ENCODE measurements at regions not wholly inside any gene's neighbourhood (a gene's known extent, or its start where the extent isn't known, plus 50 kb on each side); places are given as distances from the start of the nearest gene placed in this dataset.
"Not testable (repeated sequence)": the region's sequence is repeated elsewhere in the genome, so short reads cannot be mapped to it uniquely, and the experiment has no call there.

GRCh38 chr1:185385991-185386390 is 68.9 kb upstream of the IVNS1ABP start:
- Histone ChIP-seq H3K27me3 (no peaks in the 10 kb centered on the region), H3K36me3 (no peaks in the 10 kb centered on the region), H3K9me3 (peaks cover 0 to 3% (median 0%) of the 10 kb centered on the region in 4 donors), H3K4me1 (no peaks in the 10 kb centered on the region), H3K27ac (no peak overlapping the region), H3K4me3 (no peak overlapping the region)
- no peak for TF ChIP-seq EP300 (IDR thresholded peaks at IDR 0.05)
- TF ChIP-seq, protein P1, sequence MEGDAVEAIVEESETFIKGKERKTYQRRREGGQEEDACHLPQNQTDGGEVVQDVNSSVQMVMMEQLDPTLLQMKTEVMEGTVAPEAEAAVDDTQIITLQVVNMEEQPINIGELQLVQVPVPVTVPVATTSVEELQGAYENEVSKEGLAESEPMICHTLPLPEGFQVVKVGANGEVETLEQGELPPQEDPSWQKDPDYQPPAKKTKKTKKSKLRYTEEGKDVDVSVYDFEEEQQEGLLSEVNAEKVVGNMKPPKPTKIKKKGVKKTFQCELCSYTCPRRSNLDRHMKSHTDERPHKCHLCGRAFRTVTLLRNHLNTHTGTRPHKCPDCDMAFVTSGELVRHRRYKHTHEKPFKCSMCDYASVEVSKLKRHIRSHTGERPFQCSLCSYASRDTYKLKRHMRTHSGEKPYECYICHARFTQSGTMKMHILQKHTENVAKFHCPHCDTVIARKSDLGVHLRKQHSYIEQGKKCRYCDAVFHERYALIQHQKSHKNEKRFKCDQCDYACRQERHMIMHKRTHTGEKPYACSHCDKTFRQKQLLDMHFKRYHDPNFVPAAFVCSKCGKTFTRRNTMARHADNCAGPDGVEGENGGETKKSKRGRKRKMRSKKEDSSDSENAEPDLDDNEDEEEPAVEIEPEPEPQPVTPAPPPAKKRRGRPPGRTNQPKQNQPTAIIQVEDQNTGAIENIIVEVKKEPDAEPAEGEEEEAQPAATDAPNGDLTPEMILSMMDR (IDR thresholded peaks at IDR 0.05): no peak
- WGBS, 2 donors: 82 to 94% methylated on average over 2 of the region's 2 CpGs
- DNase-seq (ENCODE audit: low spot score in 2 of 2): no peak

- H3K9me3 ChIP-seq; DNase-seq (ENCODE audit: low spot score in 2 of 2): not testable (repeated sequence)
These were observed 66.8 kb upstream of the IVNS1ABP start for GRCh38 chr1:185383805-185384204.

DNA sequence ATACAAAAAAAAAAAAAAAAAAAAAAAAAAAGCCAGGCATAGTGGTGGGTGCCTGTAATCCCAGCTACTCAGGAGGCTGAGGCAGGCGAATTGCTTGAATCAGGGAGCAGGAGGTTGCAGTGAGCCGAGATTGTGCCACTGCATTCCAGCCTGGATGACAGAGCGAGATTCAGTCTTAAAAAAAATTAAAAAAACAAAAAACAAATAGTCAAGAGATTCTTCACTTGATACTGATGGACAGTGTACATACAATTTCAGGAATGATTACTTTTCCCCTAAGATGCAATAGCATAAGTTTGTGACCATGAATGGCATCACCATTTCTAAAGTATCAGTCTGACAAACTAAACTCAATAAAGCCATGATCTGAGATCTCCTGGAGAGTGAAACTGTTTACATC is 60.8 kb upstream of the IVNS1ABP start:
- Histone ChIP-seq H3K4me1 (no peaks in the 10 kb centered on the region), H3K9me3 (no peaks in the 10 kb centered on the region), H3K27me3 (no peaks in the 10 kb centered on the region), H3K27ac (no peak overlapping the region), H3K36me3 (no peaks in the 10 kb centered on the region), H3K4me3 (no peak overlapping the region)
- WGBS, 2 donors: 92% methylated on average over 3 of the region's 3 CpGs
- no peak for DNase-seq (ENCODE audit: low spot score in 2 of 2)
- TF ChIP-seq POLR2A (IDR thresholded peaks at IDR 0.05): no peak
- TF ChIP-seq EP300 (IDR thresholded peaks at IDR 0.05): no peak
- TF ChIP-seq, protein P1 (IDR thresholded peaks at IDR 0.05): no peak

More at GRCh38 chr1:185383805-185384204, 66.8 kb upstream of the IVNS1ABP start:
- not testable (repeated sequence) for H3K27ac ChIP-seq, H3K36me3 ChIP-seq, H3K4me3 ChIP-seq, H3K27me3 ChIP-seq, H3K4me1 ChIP-seq
- 82% methylated on average over 5 of the region's 6 CpGs; no CpG with 5 or more reads in 1 of the 2 donors for WGBS, 2 donors

DNA sequence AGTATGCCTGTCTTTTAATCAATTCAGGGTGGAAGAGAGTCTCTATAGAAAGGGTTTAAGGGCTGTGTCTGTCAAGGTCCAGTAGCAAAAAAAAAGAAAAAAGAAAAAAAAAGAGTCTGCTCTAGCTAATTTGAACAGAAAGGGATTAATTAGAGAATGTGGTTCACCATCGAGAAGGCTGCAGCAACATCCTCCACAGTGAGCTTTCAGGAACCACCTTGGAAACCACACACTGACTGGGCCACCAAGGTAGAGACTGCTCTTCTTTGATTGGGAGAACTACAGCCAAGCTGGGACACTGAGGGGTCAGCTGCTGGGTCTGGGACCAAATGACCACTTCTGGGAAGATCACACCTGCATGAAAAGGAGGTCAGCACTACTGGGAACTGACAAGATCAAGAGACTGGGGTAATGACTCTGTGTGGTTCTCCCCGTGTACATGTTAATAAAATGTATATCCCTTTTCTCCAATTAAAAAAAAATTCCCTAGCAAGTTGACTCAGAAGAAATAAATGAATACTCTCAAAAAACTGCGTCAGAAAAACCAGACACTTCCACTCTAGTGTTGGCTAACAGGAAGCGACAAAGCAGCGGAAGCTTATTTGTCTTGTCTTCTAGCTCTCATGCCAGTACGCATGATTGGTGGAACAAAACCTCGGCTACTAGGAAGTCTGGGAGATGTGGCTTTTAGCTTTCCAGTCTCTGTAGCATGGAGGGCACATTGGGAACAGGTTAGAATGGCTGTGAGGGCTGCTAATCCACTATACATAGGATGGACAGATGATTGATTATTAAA is 60.0 kb upstream of the IVNS1ABP start:
- peak in 1 of 2 donors; percentile 31 for DNase-seq (ENCODE audit: low spot score in 2 of 2)
- H3K9me3 ChIP-seq: no peaks in the 10 kb centered on the region
- H3K4me3 ChIP-seq: no peak overlapping the region
- no peaks in the 10 kb centered on the region for H3K36me3 ChIP-seq
- WGBS, 2 donors: 71 to 75% methylated on average over 7 of the region's 7 CpGs
- H3K27ac ChIP-seq: no peak overlapping the region
- H3K4me1 ChIP-seq: no peaks in the 10 kb centered on the region
- H3K27me3 ChIP-seq: no peaks in the 10 kb centered on the region
- TF ChIP-seq POLR2A (IDR thresholded peaks at IDR 0.05): no peak
- TF ChIP-seq, protein P1 (IDR thresholded peaks at IDR 0.05): no peak
- peak; percentile 53 to 56 for TF ChIP-seq EP300 (IDR thresholded peaks at IDR 0.05)

DNA sequence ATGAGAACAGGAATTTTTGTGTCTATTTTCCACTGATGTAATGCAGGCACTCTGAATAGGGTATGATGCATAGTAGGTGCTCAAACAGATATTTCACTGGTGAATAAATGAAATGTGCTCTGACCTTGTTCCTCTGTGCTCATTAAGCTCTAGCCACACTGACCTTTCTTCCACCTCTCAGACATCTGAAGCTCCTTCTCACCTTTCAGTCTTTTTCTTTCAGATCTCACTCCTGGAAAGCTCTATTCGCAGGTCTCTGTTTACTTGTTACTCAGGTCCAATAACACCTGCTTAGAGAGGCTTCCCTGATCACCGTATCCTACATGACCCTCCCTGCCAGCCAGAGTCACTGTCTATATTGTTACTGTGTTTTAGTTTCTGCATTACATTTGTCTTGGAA is 59.2 kb upstream of the IVNS1ABP start:
- Histone ChIP-seq H3K4me3 (no peak overlapping the region), H3K4me1 (no peaks in the 10 kb centered on the region), H3K27me3 (no peaks in the 10 kb centered on the region), H3K36me3 (no peaks in the 10 kb centered on the region), H3K9me3 (no peaks in the 10 kb centered on the region), H3K27ac (no peak overlapping the region)
- 72 to 74% methylated on average over 2 of the region's 2 CpGs for WGBS, 2 donors
- TF ChIP-seq, protein P1 (IDR thresholded peaks at IDR 0.05): no peak
- no peak for TF ChIP-seq EP300 (IDR thresholded peaks at IDR 0.05)
- TF ChIP-seq POLR2A (IDR thresholded peaks at IDR 0.05): no peak
- no peak for DNase-seq (ENCODE audit: low spot score in 2 of 2)

Measured in tibial nerve (tissue), 4 donors.